T-cell (primary cell): ENCODE measurements at regions not wholly inside any gene's neighbourhood (a gene's known extent, or its start where the extent isn't known, plus 50 kb on each side); places are given as distances from the start of the nearest gene placed in this dataset.

Experiments
- ATAC-seq, 4 experiments: fragments of 200-7000 bp in 3 of 4; fragments of 150-1000 bp in 1 of 4; cut with Tn5 transposase; replicated peaks in 1 of 4; 1 replicate in 3 of 4; 2 replicates in 1 of 4; pipeline ENCODE4 v1.10.0; 2021; ENCODE audit warnings: moderate library complexity in 3 of 4, mild to moderate bottlenecking in 2 of 4, moderate number of reproducible peaks in 1 of 4
- CTCF ChIA-PET, 2 donors: fragments of 300-600 bp; sonication (Branson Sonifier 250); formaldehyde crosslinking; loops; one replicate each; lab custom pipeline; 2022; ENCODE audit warnings: antibody characterized with exemption in 2 of 2; lab: Charles Lee
- POLR2A ChIA-PET, 2 donors: fragments of 300-600 bp; sonication (Branson Sonifier 250); formaldehyde crosslinking; loops; one replicate each; lab custom pipeline; 2022; ENCODE audit warnings: antibody characterized with exemption in 2 of 2; lab: Charles Lee
- DNase-seq, 35 experiments: peaks; one replicate each; pipeline versions ENCODE4 v3.0.0 to v3.0.0-alpha.2; 2013 to 2023
- H3K27ac ChIP-seq: one replicate; pipeline ENCODE4 v1.5.1; 2013; ENCODE audit warnings: low read length
- H3K27me3 ChIP-seq, 2 experiments: replicated peaks in 1 of 2; 1 replicate in 1 of 2; 2 replicates in 1 of 2; pipeline versions ENCODE4 v1.6.1 to v1.7.0; 2013; ENCODE audit warnings: low read length in 1 of 2, mixed read lengths in 1 of 2; ENCODE audit not compliant: control insufficient read depth in 2 of 2, insufficient read depth in 2 of 2; ENCODE audit errors: extremely low read depth in 1 of 2
- H3K36me3 ChIP-seq, 2 donors: 1 replicate in 1 of 2; 2 replicates in 1 of 2; pipeline versions ENCODE4 v1.6.1 to v1.7.0; 2013; ENCODE audit warnings: low read length in 1 of 2; ENCODE audit not compliant: control insufficient read depth in 2 of 2, insufficient read depth in 1 of 2; ENCODE audit errors: extremely low read depth in 1 of 2
- H3K4me1 ChIP-seq, 2 experiments: 1 replicate in 1 of 2; 2 replicates in 1 of 2; pipeline versions ENCODE4 v1.6.1 to v1.7.0; 2013; ENCODE audit warnings: low read length in 2 of 2, mixed read lengths in 1 of 2; ENCODE audit not compliant: insufficient read depth in 2 of 2, control insufficient read depth in 1 of 2; ENCODE audit errors: extremely low read depth in 1 of 2
- H3K4me3 ChIP-seq, 2 donors: 1 replicate in 1 of 2; 2 replicates in 1 of 2; pipeline versions ENCODE4 v1.5.1 to v1.7.0; 2013; ENCODE audit warnings: mild to moderate bottlenecking in 2 of 2, low read length in 1 of 2, moderate library complexity in 1 of 2; ENCODE audit not compliant: control insufficient read depth in 1 of 2; ENCODE audit errors: extremely low read depth in 1 of 2
- H3K9me3 ChIP-seq: 2 replicates; pipeline ENCODE4 v1.7.0; 2013
- H3K27ac Mint-ChIP-seq, 2 donors: one replicate each; pipeline ENCODE4 v1.8.0; 2020 to 2021; ENCODE audit warnings: mild to moderate bottlenecking in 2 of 2, mixed read lengths in 2 of 2
- H3K27me3 Mint-ChIP-seq, 2 donors: one replicate each; pipeline ENCODE4 v1.8.0; 2021 to 2022; ENCODE audit warnings: mixed read lengths in 2 of 2
- H3K36me3 Mint-ChIP-seq: one replicate; pipeline ENCODE4 v1.8.0; 2021; ENCODE audit warnings: mixed read lengths
- H3K4me1 Mint-ChIP-seq, 3 donors: one replicate each; pipeline ENCODE4 v1.8.0; 2020 to 2022; ENCODE audit warnings: mixed read lengths in 3 of 3, mild to moderate bottlenecking in 1 of 3
- H3K4me3 Mint-ChIP-seq, 3 donors: one replicate each; pipeline ENCODE4 v1.8.0; 2020 to 2022; ENCODE audit warnings: mild to moderate bottlenecking in 3 of 3, mixed read lengths in 3 of 3, moderate library complexity in 3 of 3
- H3K9me3 Mint-ChIP-seq, 3 donors: one replicate each; pipeline ENCODE4 v1.8.0; 2020 to 2022; ENCODE audit warnings: mixed read lengths in 3 of 3
- WGBS: methylation state at CpG from one replicate; pipeline ENCODE4 v1.1.5; 2013; ENCODE audit warnings: missing lambda C conversion rate; ENCODE audit not compliant: insufficient coverage; 5-methylcytosine and 5-hydroxymethylcytosine counted together

GRCh38 chr3:31159331-31160039 is 265.0 kb upstream of the GADL1 start:
- Mint-ChIP-seq H3K4me3 (no peak overlapping the region), H3K36me3 (no peaks in the 10 kb centered on the region), H3K27me3 (no peaks in the 10 kb centered on the region), H3K4me1 (peaks cover 7 to 10% (median 10%) of the 10 kb centered on the region in 3 donors), H3K27ac (no peak overlapping the region), H3K9me3 (no peaks in the 10 kb centered on the region)
- no peak for DNase-seq
- Histone ChIP-seq H3K36me3 (no peaks in the 10 kb centered on the region), H3K9me3 (no peaks in the 10 kb centered on the region), H3K4me1 (no peaks in the 10 kb centered on the region), H3K27me3 (no peaks in the 10 kb centered on the region), H3K4me3 (no peak overlapping the region), H3K27ac (no peak overlapping the region)
- ChIA-PET CTCF (interaction anchor here in 1 of 2 donors (0.6 kb wide), 1 partner anchor 506 kb away, joined by 4 read pairs; no protein-coding TSS in a partner anchor), POLR2A (interaction anchor here in 1 of 2 donors (0.6 kb wide), 1 partner anchor 102 kb away, joined by 6 read pairs; no protein-coding TSS in a partner anchor)
- WGBS: 100% methylated on average over 3 of the region's 4 CpGs
- ATAC-seq: no peak

- Mint-ChIP-seq H3K9me3 (no peaks in the 10 kb centered on the region), H3K27me3 (no peaks in the 10 kb centered on the region), H3K36me3 (no peaks in the 10 kb centered on the region), H3K4me1 (peaks cover 14 to 15% (median 14%) of the 10 kb centered on the region in 3 donors), H3K27ac (no peak overlapping the region), H3K4me3 (no peak overlapping the region)
- DNase-seq (no peak), ATAC-seq (no peak)
- POLR2A ChIA-PET: no interaction called here
- H3K9me3 ChIP-seq: no peaks in the 10 kb centered on the region
- no peaks in the 10 kb centered on the region for H3K36me3 ChIP-seq
- CTCF ChIA-PET: no interaction called here
- H3K4me1 ChIP-seq: no peaks in the 10 kb centered on the region
- no peak overlapping the region for H3K4me3 ChIP-seq
- H3K27me3 ChIP-seq: no peaks in the 10 kb centered on the region
- H3K27ac ChIP-seq: no peak overlapping the region
Observed at GRCh38 chr3:31161889-31162288, 267.4 kb upstream of the GADL1 start.

DNA sequence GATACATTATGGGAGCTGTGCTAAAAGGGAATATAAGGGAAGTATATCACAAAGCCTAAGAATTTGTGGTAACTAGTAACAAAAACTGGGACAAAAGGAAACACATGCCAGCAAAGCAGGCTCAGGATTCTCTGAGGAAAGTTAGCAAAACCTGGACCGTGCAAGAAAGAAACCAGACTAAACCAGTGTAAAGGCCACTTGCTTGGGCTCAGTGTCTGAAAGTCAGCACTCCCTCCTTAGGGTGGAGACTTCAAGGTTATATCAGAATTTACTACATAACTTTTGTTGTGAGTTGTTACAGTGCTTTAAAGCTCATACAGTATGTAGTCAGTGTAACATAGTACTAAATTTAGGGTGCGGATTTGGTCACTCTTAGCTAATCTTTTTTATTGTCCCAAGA is 269.9 kb upstream of the GADL1 start:
- DNase-seq (no peak), ATAC-seq (no peak)
- H3K27me3 Mint-ChIP-seq: no peaks in the 10 kb centered on the region
- WGBS: no CpG with 5 or more reads among the region's 2 CpGs
- H3K4me1 ChIP-seq: no peaks in the 10 kb centered on the region
- H3K9me3 Mint-ChIP-seq: peaks cover 0 to 3% (median 3%) of the 10 kb centered on the region in 3 donors
- no peaks in the 10 kb centered on the region for H3K9me3 ChIP-seq
- CTCF ChIA-PET: no interaction called here
- H3K36me3 Mint-ChIP-seq: no peaks in the 10 kb centered on the region
- no peaks in the 10 kb centered on the region for H3K36me3 ChIP-seq
- no peak overlapping the region for H3K27ac Mint-ChIP-seq
- H3K27me3 ChIP-seq: no peaks in the 10 kb centered on the region
- peaks cover 10 to 18% (median 13%) of the 10 kb centered on the region in 3 donors for H3K4me1 Mint-ChIP-seq
- H3K27ac ChIP-seq: no peak overlapping the region
- POLR2A ChIA-PET: interaction anchor here in 1 of 2 donors (0.5 kb wide), 1 partner anchor 926 kb away, joined by 3 read pairs; no protein-coding TSS in a partner anchor
- H3K4me3 ChIP-seq: no peak overlapping the region
- H3K4me3 Mint-ChIP-seq: no peak overlapping the region

- Histone ChIP-seq H3K27me3 (no peaks in the 10 kb centered on the region), H3K4me1 (no peaks in the 10 kb centered on the region), H3K27ac (no peak overlapping the region), H3K36me3 (no peaks in the 10 kb centered on the region), H3K4me3 (no peak overlapping the region), H3K9me3 (no peaks in the 10 kb centered on the region)
- POLR2A ChIA-PET: interaction anchor here in 1 of 2 donors (0.6 kb wide), 1 partner anchor 937 kb away, joined by 3 read pairs; no protein-coding TSS in a partner anchor
- Mint-ChIP-seq H3K27me3 (no peaks in the 10 kb centered on the region), H3K4me3 (no peak overlapping the region), H3K4me1 (peaks cover 10 to 18% (median 13%) of the 10 kb centered on the region in 3 donors), H3K9me3 (peaks cover 0 to 3% (median 3%) of the 10 kb centered on the region in 3 donors), H3K36me3 (no peaks in the 10 kb centered on the region), H3K27ac (no peak overlapping the region)
- DNase-seq (no peak), ATAC-seq (no peak)
- 95% methylated on average over 2 of the region's 8 CpGs for WGBS
- CTCF ChIA-PET: interaction anchor here in 1 of 2 donors (0.6 kb wide), 1 partner anchor 47 kb away, joined by 6 read pairs; no protein-coding TSS in a partner anchor
Observed at GRCh38 chr3:31165399-31165860, 271.0 kb upstream of the GADL1 start.

- H3K36me3 Mint-ChIP-seq: no peaks in the 10 kb centered on the region
- no peaks in the 10 kb centered on the region for H3K9me3 ChIP-seq
- no peak for DNase-seq
- CTCF ChIA-PET: interaction anchor here (0.6 to 1.0 kb wide), 4 partner anchors 46 to 1005 kb away, joined by 3 to 7 read pairs (median 4); no protein-coding TSS in a partner anchor
- H3K4me1 ChIP-seq: no peaks in the 10 kb centered on the region
- H3K36me3 ChIP-seq: no peaks in the 10 kb centered on the region
- WGBS: no CpG with 5 or more reads among the region's 4 CpGs
- H3K4me1 Mint-ChIP-seq: peaks cover 10 to 24% (median 18%) of the 10 kb centered on the region in 3 donors
- H3K9me3 Mint-ChIP-seq: peaks cover 0 to 3% (median 3%) of the 10 kb centered on the region in 3 donors
- H3K4me3 ChIP-seq: no peak overlapping the region
- no peak overlapping the region for H3K4me3 Mint-ChIP-seq
- no peak overlapping the region for H3K27ac ChIP-seq
- POLR2A ChIA-PET: interaction anchor here in 1 of 2 donors (1.0 kb wide), 1 partner anchor 29 kb away, joined by 3 read pairs; no protein-coding TSS in a partner anchor
- no peak overlapping the region for H3K27ac Mint-ChIP-seq
- no peaks in the 10 kb centered on the region for H3K27me3 Mint-ChIP-seq
- ATAC-seq: no peak
- H3K27me3 ChIP-seq: no peaks in the 10 kb centered on the region
Observed at GRCh38 chr3:31166249-31166885, 271.9 kb upstream of the GADL1 start.

GRCh38 chr3:31167666-31168065 is 273.2 kb upstream of the GADL1 start:
- no peak overlapping the region for H3K27ac ChIP-seq

More at GRCh38 chr3:31167666-31168065, 273.2 kb upstream of the GADL1 start:
- no peak for DNase-seq
- CTCF ChIA-PET: no interaction called here
- Mint-ChIP-seq H3K9me3 (peaks cover 0 to 3% (median 3%) of the 10 kb centered on the region in 3 donors), H3K27ac (no peak overlapping the region), H3K4me1 (peaks cover 16 to 34% (median 27%) of the 10 kb centered on the region in 3 donors), H3K4me3 (no peak overlapping the region), H3K36me3 (no peaks in the 10 kb centered on the region), H3K27me3 (no peaks in the 10 kb centered on the region)
- Histone ChIP-seq H3K4me1 (no peaks in the 10 kb centered on the region), H3K9me3 (no peaks in the 10 kb centered on the region), H3K27me3 (no peaks in the 10 kb centered on the region), H3K4me3 (no peak overlapping the region), H3K36me3 (no peaks in the 10 kb centered on the region)
- 100% methylated on average over 1 of the region's 3 CpGs for WGBS
- POLR2A ChIA-PET: no interaction called here
- no peak for ATAC-seq
